DOHH2 (cell line): ENCODE measurements at regions not wholly inside any gene's neighbourhood (a gene's known extent, or its start where the extent isn't known, plus 50 kb on each side); places are given as distances from the start of the nearest gene placed in this dataset.

ENCODE experiments used
- H3F3A ChIP-seq: fragments of 200-600 bp; sonication (generic), shearing (Covaris generic); 2 replicates; pipeline ENCODE4 v1.6.0; 2016; ENCODE audit warnings: antibody characterized with exemption, mild to moderate bottlenecking; ENCODE audit not compliant: control insufficient read depth, insufficient read depth
- H3K27ac ChIP-seq: fragments of 200-600 bp; sonication (generic); 2 replicates; pipeline ENCODE4 v1.5.1; 2014; ENCODE audit warnings: low read depth, mild to moderate bottlenecking, low read length, moderate library complexity
- H3K27me3 ChIP-seq: fragments of 200-600 bp; sonication (generic); 2 replicates; pipeline ENCODE4 v1.6.1; 2014; ENCODE audit warnings: mild to moderate bottlenecking, low read length, mixed read lengths; ENCODE audit not compliant: control insufficient read depth
- H3K36me3 ChIP-seq: fragments of 200-600 bp; sonication (generic); 2 replicates; pipeline ENCODE4 v1.6.1; 2014; ENCODE audit warnings: mild to moderate bottlenecking, low read length, moderate library complexity, mixed read lengths; ENCODE audit not compliant: control insufficient read depth
- H3K4me1 ChIP-seq: fragments of 200-600 bp; sonication (generic); 2 replicates; pipeline ENCODE4 v1.6.1; 2014; ENCODE audit warnings: mild to moderate bottlenecking, low read length, mixed read lengths; ENCODE audit not compliant: control insufficient read depth
- H3K4me2 ChIP-seq: fragments of 200-600 bp; sonication (generic); 2 replicates; pipeline ENCODE4 v1.6.0; 2014; ENCODE audit warnings: mild to moderate bottlenecking, low read length, moderate library complexity
- H3K4me3 ChIP-seq: fragments of 200-600 bp; sonication (generic); 2 replicates; pipeline ENCODE4 v1.5.1; 2014; ENCODE audit warnings: mild to moderate bottlenecking, low read length, mixed read lengths
- H3K79me2 ChIP-seq: fragments of 200-600 bp; sonication (generic); 2 replicates; pipeline ENCODE4 v1.6.1; 2014; ENCODE audit warnings: mild to moderate bottlenecking, low read length, mixed read lengths; ENCODE audit not compliant: control insufficient read depth
- H3K9me2 ChIP-seq: fragments of 200-600 bp; sonication (generic); replicated peaks from 2 replicates; pipeline ENCODE4 v1.6.1; 2014; ENCODE audit warnings: mild to moderate bottlenecking, low read length, mixed read lengths; ENCODE audit not compliant: control insufficient read depth
- H3K9me3 ChIP-seq: fragments of 200-600 bp; sonication (generic); 2 replicates; pipeline ENCODE4 v1.6.1; 2014; ENCODE audit warnings: antibody characterized with exemption, low read length, mixed read lengths; ENCODE audit not compliant: control insufficient read depth, insufficient read depth
- H4K20me1 ChIP-seq: fragments of 200-600 bp; sonication (generic); 2 replicates; pipeline ENCODE4 v1.6.0; 2014; ENCODE audit warnings: low read depth, mild to moderate bottlenecking, antibody characterized with exemption, low read length, moderate library complexity; ENCODE audit not compliant: control insufficient read depth, insufficient read depth
- CTCF ChIP-seq: fragments of 200-600 bp; sonication (generic); IDR thresholded peaks from one replicate; pipeline ENCODE4 v1.5.1; 2014; ENCODE audit warnings: antibody characterized with exemption, mild to moderate bottlenecking, low read depth, low read length; ENCODE audit not compliant: poor library complexity, severe bottlenecking
- EZH2phosphoT487 ChIP-seq: fragments of 200-600 bp; sonication (generic); IDR thresholded peaks from 2 replicates; pipeline ENCODE4 v1.6.1; 2017; ENCODE audit warnings: borderline replicate concordance, mild to moderate bottlenecking, antibody characterized with exemption, low read length, moderate library complexity, mixed read lengths

- no peak overlapping the region for H3K4me2 ChIP-seq
- H3K4me1 ChIP-seq: no peaks in the 10 kb centered on the region
- H3K9me2 ChIP-seq: no peaks in the 10 kb centered on the region
- no peaks in the 10 kb centered on the region for H4K20me1 ChIP-seq
- H3F3A ChIP-seq: no peaks in the 10 kb centered on the region
- no peaks in the 10 kb centered on the region for H3K9me3 ChIP-seq
- H3K27ac ChIP-seq: no peak overlapping the region
- H3K27me3 ChIP-seq: no peaks in the 10 kb centered on the region
- no peak for TF ChIP-seq CTCF
- no peak for TF ChIP-seq EZH2phosphoT487
- no peak overlapping the region for H3K4me3 ChIP-seq
- no peaks in the 10 kb centered on the region for H3K36me3 ChIP-seq
- H3K79me2 ChIP-seq: no peaks in the 10 kb centered on the region
Measured at GRCh38 chr4:83865417-83866150, 329.7 kb downstream of the GPAT3 start.

GRCh38 chr4:83864097-83864817 is 328.3 kb downstream of the GPAT3 start:
- Histone ChIP-seq H3K9me3 (no peaks in the 10 kb centered on the region), H3K4me3 (no peak overlapping the region), H3F3A (no peaks in the 10 kb centered on the region), H3K27me3 (no peaks in the 10 kb centered on the region), H3K27ac (no peak overlapping the region), H4K20me1 (no peaks in the 10 kb centered on the region), H3K4me1 (no peaks in the 10 kb centered on the region), H3K9me2 (no peaks in the 10 kb centered on the region), H3K79me2 (no peaks in the 10 kb centered on the region), H3K4me2 (no peak overlapping the region), H3K36me3 (no peaks in the 10 kb centered on the region)
- TF ChIP-seq CTCF (no peak), EZH2phosphoT487 (no peak)

GRCh38 chr4:83862471-83862870 is 326.6 kb downstream of the GPAT3 start:
- H3K36me3 ChIP-seq: no peaks in the 10 kb centered on the region
- no peak overlapping the region for H3K4me2 ChIP-seq
- no peak overlapping the region for H3K4me3 ChIP-seq
- H3F3A ChIP-seq: no peaks in the 10 kb centered on the region
- no peaks in the 10 kb centered on the region for H3K9me3 ChIP-seq
- H3K79me2 ChIP-seq: no peaks in the 10 kb centered on the region
- no peaks in the 10 kb centered on the region for H4K20me1 ChIP-seq
- no peak overlapping the region for H3K27ac ChIP-seq
- H3K9me2 ChIP-seq: no peaks in the 10 kb centered on the region
- no peaks in the 10 kb centered on the region for H3K4me1 ChIP-seq
- no peaks in the 10 kb centered on the region for H3K27me3 ChIP-seq
- TF ChIP-seq EZH2phosphoT487 (no peak), CTCF (no peak)
